ENCODE measurements at regions not wholly inside any gene's neighbourhood (a gene's known extent, or its start where the extent isn't known, plus 50 kb on each side); places are given as distances from the start of the nearest gene placed in this dataset.

GRCh38 chr13:99123101-99124045 lies 77.3 kb upstream of the UBAC2 start:
- TF ChIP-seq POLR2A (IDR thresholded peaks at IDR 0.05) (no peak), CTCF (IDR thresholded peaks at IDR 0.05) (no peak)
- H3K27me3 ChIP-seq = peaks cover 3% of the 10 kb centered on the region
- H3K27ac ChIP-seq = no peak overlapping the region
- no peaks in the 10 kb centered on the region for H3K4me1 ChIP-seq (replicated peaks in 1 of 2)
- H3K4me3 ChIP-seq = no peak overlapping the region
- WGBS, 4 donors = 83 to 90% (median 87%) methylated on average over 14 of the region's 14 CpGs
- intact Hi-C loops (cut with DNase I) = no loop called here
- H3K36me3 ChIP-seq (replicated peaks in 1 of 2) = no peaks in the 10 kb centered on the region
- DNase-seq = no peak
- H3K9me3 ChIP-seq (replicated peaks in 1 of 3) = no peaks in the 10 kb centered on the region

- WGBS, 4 donors = 58 to 89% (median 78%) methylated on average over 1 of the region's 1 CpG
- no peaks in the 10 kb centered on the region for H3K4me1 ChIP-seq (replicated peaks in 1 of 2)
- DNase-seq = no peak
These were observed 76.6 kb upstream of the UBAC2 start for GRCh38 chr13:99124046-99124400.

GRCh38 chr13:99124794-99125316 lies 75.8 kb upstream of the UBAC2 start:
- WGBS, 4 donors = 51 to 61% (median 55%) methylated on average over 9 of the region's 9 CpGs
- Histone ChIP-seq H3K27ac (no peak overlapping the region), H3K9me3 (replicated peaks in 1 of 3) (no peaks in the 10 kb centered on the region), H3K36me3 (replicated peaks in 1 of 2) (no peaks in the 10 kb centered on the region), H3K4me3 (no peak overlapping the region), H3K27me3 (peaks cover 3% of the 10 kb centered on the region), H3K4me1 (replicated peaks in 1 of 2) (no peaks in the 10 kb centered on the region)
- no peak for DNase-seq
- intact Hi-C loops (cut with DNase I) = no loop called here
- TF ChIP-seq POLR2A (IDR thresholded peaks at IDR 0.05) = no peak
- TF ChIP-seq CTCF (IDR thresholded peaks at IDR 0.05) = no peak

More at GRCh38 chr13:99124046-99124400, 76.6 kb upstream of the UBAC2 start:
- Histone ChIP-seq H3K9me3 (replicated peaks in 1 of 3) (no peaks in the 10 kb centered on the region), H3K27ac (no peak overlapping the region), H3K27me3 (peaks cover 3% of the 10 kb centered on the region), H3K4me3 (no peak overlapping the region), H3K36me3 (replicated peaks in 1 of 2) (no peaks in the 10 kb centered on the region)
- TF ChIP-seq CTCF (IDR thresholded peaks at IDR 0.05) (no peak), POLR2A (IDR thresholded peaks at IDR 0.05) (no peak)
- intact Hi-C loops (cut with DNase I) = no loop called here

GRCh38 chr13:99125326-99125915 lies 75.2 kb upstream of the UBAC2 start:
- intact Hi-C loops (cut with DNase I) = no loop called here

More at GRCh38 chr13:99125326-99125915, 75.2 kb upstream of the UBAC2 start:
- DNase-seq = no peak
- Histone ChIP-seq H3K27ac (no peak overlapping the region), H3K9me3 (replicated peaks in 1 of 3) (no peaks in the 10 kb centered on the region), H3K36me3 (replicated peaks in 1 of 2) (no peaks in the 10 kb centered on the region), H3K4me1 (replicated peaks in 1 of 2) (no peaks in the 10 kb centered on the region), H3K4me3 (no peak overlapping the region), H3K27me3 (peaks cover 3% of the 10 kb centered on the region)
- 90 to 93% (median 91%) methylated on average over 9 of the region's 9 CpGs for WGBS, 4 donors
- TF ChIP-seq POLR2A (IDR thresholded peaks at IDR 0.05) = no peak
- no peak for TF ChIP-seq CTCF (IDR thresholded peaks at IDR 0.05)

Data from adrenal gland (tissue), 9 donors.